Renal pelvis (tissue), 1 donor: ENCODE measurements at regions not wholly inside any gene's neighbourhood (a gene's known extent, or its start where the extent isn't known, plus 50 kb on each side); places are given as distances from the start of the nearest gene placed in this dataset.
"Not testable (repeated sequence)": the region's sequence is repeated elsewhere in the genome, so short reads cannot be mapped to it uniquely, and the experiment has no call there.

Experiments used
- DNase-seq: peaks from one replicate; pipeline ENCODE4 v3.0.0-alpha.2; 2013

GRCh38 chr18:25490316-25490715 lies 138.3 kb upstream of the ZNF521 start:
- DNase-seq, result no peak

GRCh38 chr18:25473008-25473407 lies 121.0 kb upstream of the ZNF521 start:
- no peak for DNase-seq

- not testable (repeated sequence) for DNase-seq
Measured at GRCh38 chr18:25470756-25471524, 119.0 kb upstream of the ZNF521 start.

GRCh38 chr18:25470062-25470461 lies 118.1 kb upstream of the ZNF521 start:
- DNase-seq, result no peak

GRCh38 chr18:25469489-25469888 lies 117.5 kb upstream of the ZNF521 start:
- DNase-seq, result no peak

GRCh38 chr18:25467226-25467987 lies 115.4 kb upstream of the ZNF521 start:
- DNase-seq, result no peak

- no peak for DNase-seq
Measured at GRCh38 chr18:25465152-25465732, 113.3 kb upstream of the ZNF521 start.

GRCh38 chr18:25464227-25464626 lies 112.3 kb upstream of the ZNF521 start:
- no peak for DNase-seq

GRCh38 chr18:25463726-25464125 lies 111.8 kb upstream of the ZNF521 start:
- no peak for DNase-seq

- DNase-seq, result no peak
Measured at GRCh38 chr18:25459814-25460213, 107.8 kb upstream of the ZNF521 start.

GRCh38 chr18:25457601-25458000 lies 105.6 kb upstream of the ZNF521 start:
- DNase-seq, result no peak

GRCh38 chr18:25457126-25457525 lies 105.2 kb upstream of the ZNF521 start:
- no peak for DNase-seq

- DNase-seq, result no peak
Measured at GRCh38 chr18:25456334-25457010, 104.5 kb upstream of the ZNF521 start.

GRCh38 chr18:25455646-25456045 lies 103.7 kb upstream of the ZNF521 start:
- DNase-seq, result no peak

GRCh38 chr18:25455159-25455558 lies 103.2 kb upstream of the ZNF521 start:
- DNase-seq, result no peak

GRCh38 chr18:25454730-25455129 lies 102.8 kb upstream of the ZNF521 start:
- no peak for DNase-seq

- no peak for DNase-seq
Measured at GRCh38 chr18:25454270-25454659, 102.3 kb upstream of the ZNF521 start.

- DNase-seq, result no peak
Measured at GRCh38 chr18:25453556-25454269, 101.7 kb upstream of the ZNF521 start.

- no peak for DNase-seq
Measured at GRCh38 chr18:25451077-25451658, 99.2 kb upstream of the ZNF521 start.

- no peak for DNase-seq
Measured at GRCh38 chr18:25449046-25449445, 97.1 kb upstream of the ZNF521 start.

GRCh38 chr18:25446972-25447371 lies 95.0 kb upstream of the ZNF521 start:
- no peak for DNase-seq
